ENCODE measurements at regions not wholly inside any gene's neighbourhood (a gene's known extent, or its start where the extent isn't known, plus 50 kb on each side); places are given as distances from the start of the nearest gene placed in this dataset.

DNA sequence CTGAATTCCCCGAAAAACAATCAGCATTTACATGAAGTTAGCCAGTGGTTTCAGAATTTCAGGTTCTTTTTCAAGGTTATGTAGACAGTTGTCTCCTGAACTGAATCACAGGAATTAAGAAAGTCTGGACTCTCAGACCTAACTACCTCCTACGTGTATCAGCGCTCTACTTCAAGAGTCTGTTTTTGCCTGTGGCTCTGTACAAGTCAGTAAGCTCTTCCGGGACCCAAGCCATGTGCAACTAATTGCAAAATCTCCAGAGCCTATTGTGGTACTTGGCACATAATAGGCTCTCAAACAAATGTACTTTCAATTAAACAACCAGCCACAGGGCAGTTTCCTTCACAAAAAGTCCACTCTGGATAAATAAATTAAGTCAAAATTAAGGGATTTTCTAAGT lies 414.2 kb downstream of the PDCD6IP start:
- Histone ChIP-seq H3K27ac (ENCODE audit: low read depth, low read length) (no peak overlapping the region), H3K4me3 (ENCODE audit: low read length) (no peak overlapping the region), H3K27me3 (ENCODE audit: control insufficient read depth in 2 of 2, insufficient read depth in 2 of 2, low read length in 2 of 2) (no peaks in the 10 kb centered on the region), H3K36me3 (ENCODE audit: control insufficient read depth in 2 of 3, insufficient read depth in 3 of 3, low read length in 3 of 3) (no peaks in the 10 kb centered on the region), H3K9me3 (ENCODE audit: control insufficient read depth in 2 of 3, low read length in 3 of 3) (no peaks in the 10 kb centered on the region), H3K4me1 (ENCODE audit: control insufficient read depth in 2 of 2, insufficient read depth in 2 of 2, low read length in 2 of 2) (no peaks in the 10 kb centered on the region)
- no peak for ATAC-seq
- peak overlapping the region in 1 of 9 donors; percentile 7 for H3K27ac Mint-ChIP-seq
- H3K4me1 Mint-ChIP-seq, result no peaks in the 10 kb centered on the region
- H3K36me3 Mint-ChIP-seq, result no peaks in the 10 kb centered on the region
- intact Hi-C loops (cut with micrococcal nuclease), result no loop called here
- ChIA-PET POLR2A (no interaction called here), CTCF (no interaction called here)
- DNase-seq, result no peak
- peaks cover 0 to 4% (median 0%) of the 10 kb centered on the region in 11 donors for H3K9me3 Mint-ChIP-seq
- H3K27me3 Mint-ChIP-seq, result no peaks in the 10 kb centered on the region
- H3K4me3 Mint-ChIP-seq, result no peak overlapping the region

DNA sequence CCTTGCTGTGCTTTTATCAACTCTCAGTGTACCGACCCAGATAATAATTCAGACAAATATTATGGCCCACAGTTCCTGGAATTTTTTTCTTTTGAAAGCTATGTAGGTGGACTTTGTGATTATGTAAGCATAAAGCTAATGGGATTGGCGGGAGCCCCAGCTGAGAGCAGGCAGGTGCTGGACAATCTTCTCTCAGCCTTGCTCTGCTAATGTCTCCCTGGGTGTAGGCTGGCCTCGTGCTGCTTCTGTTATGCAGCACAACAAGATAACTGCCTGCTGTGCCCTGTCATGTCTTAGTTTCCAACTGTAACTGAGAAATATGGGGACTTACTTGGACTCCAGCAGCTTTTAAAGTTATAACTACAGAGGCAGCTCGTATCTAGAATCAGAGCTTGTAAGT lies 415.0 kb downstream of the PDCD6IP start:
- Mint-ChIP-seq H3K27ac (no peak overlapping the region), H3K36me3 (no peaks in the 10 kb centered on the region), H3K27me3 (peaks cover 0 to 4% (median 0%) of the 10 kb centered on the region in 5 donors), H3K4me1 (no peaks in the 10 kb centered on the region), H3K9me3 (peaks cover 0 to 4% (median 0%) of the 10 kb centered on the region in 11 donors), H3K4me3 (no peak overlapping the region)
- Histone ChIP-seq H3K27me3 (ENCODE audit: control insufficient read depth in 2 of 2, insufficient read depth in 2 of 2, low read length in 2 of 2) (no peaks in the 10 kb centered on the region), H3K4me1 (ENCODE audit: control insufficient read depth in 2 of 2, insufficient read depth in 2 of 2, low read length in 2 of 2) (no peaks in the 10 kb centered on the region), H3K27ac (ENCODE audit: low read depth, low read length) (no peak overlapping the region), H3K36me3 (ENCODE audit: control insufficient read depth in 2 of 3, insufficient read depth in 3 of 3, low read length in 3 of 3) (no peaks in the 10 kb centered on the region), H3K9me3 (ENCODE audit: control insufficient read depth in 2 of 3, low read length in 3 of 3) (no peaks in the 10 kb centered on the region), H3K4me3 (ENCODE audit: low read length) (no peak overlapping the region)
- ATAC-seq (no peak), DNase-seq (no peak)
- POLR2A ChIA-PET, result no interaction called here
- intact Hi-C loops (cut with micrococcal nuclease), result no loop called here
- CTCF ChIA-PET, result no interaction called here

- H3K36me3 ChIP-seq (ENCODE audit: control insufficient read depth in 2 of 3, insufficient read depth in 3 of 3, low read length in 3 of 3), result no peaks in the 10 kb centered on the region
- no peak overlapping the region for H3K4me3 Mint-ChIP-seq
- H3K4me1 ChIP-seq (ENCODE audit: control insufficient read depth in 2 of 2, insufficient read depth in 2 of 2, low read length in 2 of 2), result no peaks in the 10 kb centered on the region
- ChIA-PET POLR2A (no interaction called here), CTCF (no interaction called here)
- H3K27ac ChIP-seq (ENCODE audit: low read depth, low read length), result no peak overlapping the region
- H3K9me3 ChIP-seq (ENCODE audit: control insufficient read depth in 2 of 3, low read length in 3 of 3), result no peaks in the 10 kb centered on the region
- H3K27ac Mint-ChIP-seq, result no peak overlapping the region
- DNase-seq, result no peak
- H3K27me3 ChIP-seq (ENCODE audit: control insufficient read depth in 2 of 2, insufficient read depth in 2 of 2, low read length in 2 of 2), result no peaks in the 10 kb centered on the region
- H3K4me3 ChIP-seq (ENCODE audit: low read length), result no peak overlapping the region
- no peaks in the 10 kb centered on the region for H3K36me3 Mint-ChIP-seq
- H3K4me1 Mint-ChIP-seq, result no peaks in the 10 kb centered on the region
- ATAC-seq, result no peak
- H3K9me3 Mint-ChIP-seq, result no peaks in the 10 kb centered on the region
- H3K27me3 Mint-ChIP-seq, result peaks cover 0 to 5% (median 0%) of the 10 kb centered on the region in 5 donors
- intact Hi-C loops (cut with micrococcal nuclease), result no loop called here
Observed at GRCh38 chr3:34216711-34217335, 418.4 kb downstream of the PDCD6IP start.

- no peak overlapping the region for H3K4me3 Mint-ChIP-seq
- no peak for ATAC-seq
- no peaks in the 10 kb centered on the region for H3K36me3 Mint-ChIP-seq
- no peak overlapping the region for H3K27ac Mint-ChIP-seq
- no peaks in the 10 kb centered on the region for H3K4me1 Mint-ChIP-seq
- no peak for DNase-seq
- Histone ChIP-seq H3K4me3 (ENCODE audit: low read length) (no peak overlapping the region), H3K4me1 (ENCODE audit: control insufficient read depth in 2 of 2, insufficient read depth in 2 of 2, low read length in 2 of 2) (no peaks in the 10 kb centered on the region), H3K27me3 (ENCODE audit: control insufficient read depth in 2 of 2, insufficient read depth in 2 of 2, low read length in 2 of 2) (no peaks in the 10 kb centered on the region), H3K36me3 (ENCODE audit: control insufficient read depth in 2 of 3, insufficient read depth in 3 of 3, low read length in 3 of 3) (no peaks in the 10 kb centered on the region), H3K9me3 (ENCODE audit: control insufficient read depth in 2 of 3, low read length in 3 of 3) (no peaks in the 10 kb centered on the region), H3K27ac (ENCODE audit: low read depth, low read length) (no peak overlapping the region)
- ChIA-PET POLR2A (no interaction called here), CTCF (no interaction called here)
- H3K9me3 Mint-ChIP-seq, result no peaks in the 10 kb centered on the region
- H3K27me3 Mint-ChIP-seq, result peaks cover 0 to 5% (median 0%) of the 10 kb centered on the region in 5 donors
- intact Hi-C loops (cut with micrococcal nuclease), result no loop called here
Observed at GRCh38 chr3:34218706-34219385, 420.4 kb downstream of the PDCD6IP start.

GRCh38 chr3:34219556-34219955 lies 421.1 kb downstream of the PDCD6IP start:
- ATAC-seq, result no peak
- ChIA-PET POLR2A (no interaction called here), CTCF (no interaction called here)
- Histone ChIP-seq H3K36me3 (ENCODE audit: control insufficient read depth in 2 of 3, insufficient read depth in 3 of 3, low read length in 3 of 3) (no peaks in the 10 kb centered on the region), H3K4me3 (ENCODE audit: low read length) (no peak overlapping the region), H3K27ac (ENCODE audit: low read depth, low read length) (no peak overlapping the region), H3K4me1 (ENCODE audit: control insufficient read depth in 2 of 2, insufficient read depth in 2 of 2, low read length in 2 of 2) (no peaks in the 10 kb centered on the region), H3K27me3 (ENCODE audit: control insufficient read depth in 2 of 2, insufficient read depth in 2 of 2, low read length in 2 of 2) (no peaks in the 10 kb centered on the region), H3K9me3 (ENCODE audit: control insufficient read depth in 2 of 3, low read length in 3 of 3) (no peaks in the 10 kb centered on the region)
- no peak for DNase-seq
- Mint-ChIP-seq H3K27me3 (peaks cover 0 to 5% (median 0%) of the 10 kb centered on the region in 5 donors), H3K9me3 (no peaks in the 10 kb centered on the region), H3K36me3 (no peaks in the 10 kb centered on the region), H3K27ac (no peak overlapping the region), H3K4me1 (no peaks in the 10 kb centered on the region), H3K4me3 (no peak overlapping the region)
- intact Hi-C loops (cut with micrococcal nuclease), result no loop called here

- Mint-ChIP-seq H3K27ac (no peak overlapping the region), H3K4me1 (no peaks in the 10 kb centered on the region), H3K36me3 (no peaks in the 10 kb centered on the region), H3K4me3 (no peak overlapping the region), H3K9me3 (no peaks in the 10 kb centered on the region), H3K27me3 (no peaks in the 10 kb centered on the region)
- H3K9me3 ChIP-seq (ENCODE audit: control insufficient read depth in 2 of 3, low read length in 3 of 3), result no peaks in the 10 kb centered on the region
- DNase-seq (no peak), ATAC-seq (no peak)
- no peaks in the 10 kb centered on the region for H3K4me1 ChIP-seq (ENCODE audit: control insufficient read depth in 2 of 2, insufficient read depth in 2 of 2, low read length in 2 of 2)
- ChIA-PET POLR2A (no interaction called here), CTCF (no interaction called here)
- intact Hi-C loops (cut with micrococcal nuclease), result no loop called here
- no peak overlapping the region for H3K4me3 ChIP-seq (ENCODE audit: low read length)
- no peaks in the 10 kb centered on the region for H3K36me3 ChIP-seq (ENCODE audit: control insufficient read depth in 2 of 3, insufficient read depth in 3 of 3, low read length in 3 of 3)
- no peak overlapping the region for H3K27ac ChIP-seq (ENCODE audit: low read depth, low read length)
- H3K27me3 ChIP-seq (ENCODE audit: control insufficient read depth in 2 of 2, insufficient read depth in 2 of 2, low read length in 2 of 2), result no peaks in the 10 kb centered on the region
Observed at GRCh38 chr3:34225821-34226366, 427.5 kb downstream of the PDCD6IP start.

GRCh38 chr3:34229876-34230275 lies 431.4 kb downstream of the PDCD6IP start:
- intact Hi-C loops (cut with micrococcal nuclease), result no loop called here

More at GRCh38 chr3:34229876-34230275, 431.4 kb downstream of the PDCD6IP start:
- ATAC-seq (no peak), DNase-seq (no peak)
- ChIA-PET POLR2A (no interaction called here), CTCF (no interaction called here)
- Mint-ChIP-seq H3K36me3 (no peaks in the 10 kb centered on the region), H3K27ac (no peak overlapping the region), H3K4me1 (no peaks in the 10 kb centered on the region), H3K4me3 (no peak overlapping the region), H3K27me3 (peaks cover 0 to 5% (median 0%) of the 10 kb centered on the region in 5 donors), H3K9me3 (no peaks in the 10 kb centered on the region)
- no peak overlapping the region for H3K27ac ChIP-seq (ENCODE audit: low read depth, low read length)
- H3K36me3 ChIP-seq (ENCODE audit: control insufficient read depth in 2 of 3, insufficient read depth in 3 of 3, low read length in 3 of 3), result no peaks in the 10 kb centered on the region
- H3K4me3 ChIP-seq (ENCODE audit: low read length), result no peak overlapping the region
- no peaks in the 10 kb centered on the region for H3K9me3 ChIP-seq (ENCODE audit: control insufficient read depth in 2 of 3, low read length in 3 of 3)
- no peaks in the 10 kb centered on the region for H3K27me3 ChIP-seq (ENCODE audit: control insufficient read depth in 2 of 2, insufficient read depth in 2 of 2, low read length in 2 of 2)
- H3K4me1 ChIP-seq (ENCODE audit: control insufficient read depth in 2 of 2, insufficient read depth in 2 of 2, low read length in 2 of 2), result no peaks in the 10 kb centered on the region

Measured in naive thymus-derived CD4-positive, alpha-beta T cell (primary cell).